Cardiac fibroblast (primary cell): ENCODE measurements at regions not wholly inside any gene's neighbourhood (a gene's known extent, or its start where the extent isn't known, plus 50 kb on each side); places are given as distances from the start of the nearest gene placed in this dataset.

Source experiments
- DNase-seq, 2 donors: peaks; one replicate each; pipeline versions ENCODE4 v3.0.0 to v3.0.0-alpha.2; 2010; ENCODE audit warnings: low read depth in 2 of 2
- H3K4me3 ChIP-seq, 2 donors: replicated peaks in 1 of 2; 1 replicate in 1 of 2; 2 replicates in 1 of 2; pipeline ENCODE4 v1.5.1; 2011; ENCODE audit warnings: low read depth in 2 of 2, low read length in 2 of 2, mild to moderate bottlenecking in 2 of 2, moderate library complexity in 1 of 2
- CTCF ChIP-seq: IDR thresholded peaks from one replicate; pipeline ENCODE4 v1.5.1; 2011; ENCODE audit warnings: low read depth, mild to moderate bottlenecking, low read length, inconsistent platforms

DNA sequence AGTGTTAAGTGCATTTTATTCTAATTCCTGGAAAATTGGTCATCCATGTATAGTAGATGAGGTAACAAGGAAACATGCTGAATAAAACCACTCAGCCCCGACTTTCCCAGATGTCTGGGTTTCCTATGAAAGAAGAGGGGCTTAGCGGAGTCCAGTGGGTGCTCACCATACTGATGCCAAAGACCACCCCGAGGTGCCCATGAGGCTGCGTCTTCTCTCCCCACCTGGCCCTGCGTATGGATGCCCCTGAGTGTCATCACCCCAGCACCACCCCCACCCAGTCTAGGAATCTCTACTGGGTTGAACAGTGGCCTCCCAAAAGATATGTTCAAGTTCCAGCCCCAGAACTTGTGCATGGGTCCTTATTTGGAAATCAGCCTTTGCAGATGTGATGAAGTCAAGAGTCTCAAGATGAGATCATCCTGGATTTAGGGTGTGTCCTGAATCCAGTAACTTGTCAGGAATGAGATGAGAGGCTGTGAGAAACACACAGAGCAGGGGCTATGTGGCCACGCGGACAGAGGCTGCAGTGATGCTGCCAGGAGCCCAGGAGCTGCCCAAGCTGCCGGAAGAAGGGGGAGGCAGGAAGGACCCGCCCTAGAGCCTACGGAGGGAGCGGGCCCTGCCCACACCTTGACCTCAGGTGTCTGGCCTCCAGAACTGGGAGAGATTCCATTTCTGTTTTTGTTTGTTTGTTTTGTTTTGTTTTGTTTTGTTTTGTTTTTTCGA is 124.6 kb upstream of the CDH4 start:
- DNase-seq = peak in 1 of 2 donors; percentile 84
- no peak overlapping the region for H3K4me3 ChIP-seq
- no peak for TF ChIP-seq CTCF

GRCh38 chr20:61128701-61129269 is 123.3 kb upstream of the CDH4 start:
- DNase-seq = no peak
- no peak for TF ChIP-seq CTCF
- no peak overlapping the region for H3K4me3 ChIP-seq

GRCh38 chr20:61129311-61129710 is 122.8 kb upstream of the CDH4 start:
- DNase-seq = no peak
- no peak overlapping the region for H3K4me3 ChIP-seq
- TF ChIP-seq CTCF = no peak

DNA sequence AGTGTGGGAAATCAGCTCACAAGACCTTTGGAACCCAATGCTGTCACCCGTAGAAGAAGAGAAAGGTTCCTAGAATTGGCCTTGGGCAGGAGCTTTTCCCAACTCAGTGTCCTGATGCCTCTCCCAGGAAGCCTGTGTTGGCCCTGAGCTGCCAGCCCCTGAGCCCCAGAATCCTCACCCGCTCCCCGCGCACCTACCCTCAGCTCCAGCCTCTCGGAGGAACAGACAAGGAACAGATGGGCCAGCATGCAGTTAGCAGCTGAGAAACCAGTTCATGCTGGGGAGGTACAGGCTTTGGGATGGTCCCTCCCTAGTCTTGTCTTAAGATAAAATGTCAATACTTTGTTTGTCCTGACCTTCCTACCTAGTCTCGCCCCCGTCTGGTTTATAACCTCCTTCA is 121.9 kb upstream of the CDH4 start:
- no peak for DNase-seq
- TF ChIP-seq CTCF = no peak
- H3K4me3 ChIP-seq = no peak overlapping the region

DNA sequence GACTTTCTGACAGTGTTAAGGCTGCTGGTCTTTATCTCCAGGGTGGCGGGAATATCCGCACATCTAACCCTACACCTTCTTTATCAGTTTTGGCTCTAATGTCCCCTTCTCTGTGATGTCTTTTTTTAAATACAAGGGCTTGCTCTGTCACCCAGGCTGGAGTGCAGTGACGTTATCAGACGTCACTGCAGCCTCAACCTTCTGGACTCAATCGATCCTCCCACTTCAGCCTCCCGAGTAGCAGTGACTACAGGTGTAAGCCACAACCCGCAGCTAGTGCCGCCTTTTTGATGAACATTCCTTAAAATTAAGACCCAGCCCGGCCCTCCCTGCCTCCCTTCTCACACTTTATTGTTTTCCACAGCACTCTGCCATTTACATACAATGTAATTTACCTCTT is 120.1 kb upstream of the CDH4 start:
- no peak for TF ChIP-seq CTCF
- H3K4me3 ChIP-seq = no peak overlapping the region
- DNase-seq = no peak

GRCh38 chr20:61133611-61134010 is 118.5 kb upstream of the CDH4 start:
- no peak for DNase-seq
- H3K4me3 ChIP-seq = no peak overlapping the region
- TF ChIP-seq CTCF = no peak
